HG03064 (cell line): ENCODE measurements at regions not wholly inside any gene's neighbourhood (a gene's known extent, or its start where the extent isn't known, plus 50 kb on each side); places are given as distances from the start of the nearest gene placed in this dataset.

Experiments used
- ATAC-seq: cut with Tn5 transposase; IDR thresholded peaks from one replicate; pipeline ENCODE4 v1.9.1; 2021; ENCODE audit warnings: low read depth; ENCODE audit not compliant: unreplicated experiment

DNA sequence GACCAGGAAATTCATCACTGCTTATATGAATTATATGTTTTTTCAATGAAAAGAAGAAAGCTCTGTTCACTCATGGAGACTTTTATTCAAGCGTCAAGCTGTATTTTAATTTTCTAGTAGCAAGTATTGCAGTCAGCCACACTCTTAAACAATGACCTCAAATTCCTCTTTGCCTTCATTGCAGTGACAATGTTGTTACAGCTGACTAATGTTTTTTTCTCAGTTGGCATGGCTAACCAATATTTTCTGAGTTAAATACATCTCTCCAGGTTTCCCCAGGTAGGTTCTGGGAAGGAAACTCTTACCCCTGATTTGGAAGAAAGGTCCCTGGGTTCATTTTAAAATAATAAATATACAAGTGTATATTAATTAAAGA is 241.5 kb downstream of the WDR11 start:
- no peak for ATAC-seq

DNA sequence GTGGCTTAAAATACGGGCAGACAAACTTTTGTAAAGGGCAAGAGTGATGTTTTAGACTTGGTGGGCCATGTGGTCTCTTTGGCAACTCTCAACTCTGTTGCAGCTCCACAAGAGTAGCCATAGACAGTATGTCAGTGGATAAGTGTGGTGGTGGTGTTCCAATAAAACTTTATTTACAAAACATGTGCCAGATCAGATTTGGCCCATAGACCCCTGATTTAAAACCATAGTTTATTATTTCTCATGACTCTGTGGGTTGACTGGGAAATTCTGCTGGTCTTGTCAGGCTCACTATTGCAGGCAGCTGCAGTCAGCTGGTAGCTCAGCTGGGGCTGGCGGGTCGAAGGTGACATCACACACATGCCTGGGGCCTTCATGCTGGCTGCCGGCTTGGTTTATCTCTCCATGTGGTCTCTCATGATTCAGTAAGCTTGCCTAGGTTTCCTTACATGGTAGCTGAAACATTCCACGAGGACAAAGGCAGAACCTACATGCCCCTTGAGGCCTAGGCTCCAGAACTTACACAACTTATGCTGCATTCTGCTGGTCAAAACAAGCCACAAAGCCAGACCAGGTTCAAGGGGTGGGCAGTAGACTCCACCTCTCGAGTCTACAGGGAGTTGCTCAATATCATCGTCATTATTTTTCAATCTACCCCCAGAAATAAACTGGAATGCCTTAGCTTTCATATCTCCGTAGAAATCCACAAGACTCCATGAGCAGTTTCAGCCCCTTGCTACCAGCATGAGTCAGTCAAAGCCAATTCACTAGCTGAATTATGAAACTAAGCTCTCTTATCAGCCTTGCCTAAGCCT is 245.7 kb downstream of the WDR11 start:
- ATAC-seq: no peak

DNA sequence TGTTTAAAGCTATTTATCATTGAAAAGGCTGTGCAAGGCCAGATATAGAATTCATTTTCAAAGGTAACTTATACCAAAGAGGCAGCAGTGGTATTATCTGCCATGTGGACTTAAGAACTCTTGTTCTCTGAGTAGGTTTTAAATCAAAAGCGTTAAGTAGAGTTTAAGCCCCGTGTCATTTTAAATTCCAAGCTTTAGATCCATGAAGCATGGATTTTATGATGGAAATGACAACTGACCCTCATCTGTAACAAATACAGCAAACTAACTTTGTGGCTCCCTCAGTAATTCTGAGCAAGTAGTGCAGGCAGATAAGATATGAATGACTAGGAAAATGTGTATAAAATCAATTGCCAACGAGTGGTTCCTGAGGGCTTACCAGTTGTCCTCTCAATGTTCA is 247.0 kb downstream of the WDR11 start:
- no peak for ATAC-seq

GRCh38 chr10:121098751-121099150 is 247.6 kb downstream of the WDR11 start:
- no peak for ATAC-seq

- no peak for ATAC-seq
These were observed 248.0 kb downstream of the WDR11 start for GRCh38 chr10:121099181-121099580.

DNA sequence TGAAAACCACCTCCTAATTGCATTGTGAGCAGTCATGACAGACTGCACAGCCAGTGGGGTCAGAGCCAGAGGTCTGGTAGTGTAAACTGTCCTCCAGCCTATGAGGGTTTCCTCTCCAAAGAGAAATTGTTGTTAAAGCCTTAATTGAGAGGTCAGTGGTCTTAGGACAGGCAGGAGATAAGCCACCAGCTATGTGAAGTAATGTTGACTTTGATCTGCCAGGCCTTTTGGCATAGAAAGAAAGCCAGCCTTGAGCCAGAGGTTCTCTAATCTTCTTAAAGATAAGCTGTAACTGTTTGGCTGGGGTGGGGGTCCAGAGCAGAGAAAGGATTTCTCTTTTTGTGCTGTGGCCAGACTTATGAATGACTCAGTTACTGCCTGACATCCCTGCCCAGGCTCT is 248.4 kb downstream of the WDR11 start:
- ATAC-seq: no peak

GRCh38 chr10:121101561-121101960 is 250.4 kb downstream of the WDR11 start:
- ATAC-seq: no peak

DNA sequence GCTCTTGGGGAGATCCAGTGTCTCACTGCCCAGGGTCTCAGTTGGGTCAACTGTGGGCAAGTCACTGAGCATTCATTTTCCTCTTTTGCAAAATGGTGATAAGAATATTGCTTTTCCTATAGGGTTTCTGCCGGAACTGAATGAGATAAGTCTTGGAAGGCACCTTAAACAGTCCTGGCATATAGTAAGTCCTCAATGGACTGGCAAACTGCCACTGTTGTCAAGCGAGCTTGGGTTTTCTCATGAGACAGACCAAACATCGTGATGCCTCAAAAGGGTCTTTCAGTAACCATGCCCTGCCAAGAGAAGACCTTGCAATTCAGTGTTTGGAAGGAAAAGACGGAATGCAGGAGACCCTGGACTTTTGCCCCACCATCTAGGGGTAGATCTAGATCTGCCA is 251.5 kb downstream of the WDR11 start:
- ATAC-seq: no peak

- ATAC-seq: no peak
These were observed 253.4 kb downstream of the WDR11 start for GRCh38 chr10:121104476-121105111.

DNA sequence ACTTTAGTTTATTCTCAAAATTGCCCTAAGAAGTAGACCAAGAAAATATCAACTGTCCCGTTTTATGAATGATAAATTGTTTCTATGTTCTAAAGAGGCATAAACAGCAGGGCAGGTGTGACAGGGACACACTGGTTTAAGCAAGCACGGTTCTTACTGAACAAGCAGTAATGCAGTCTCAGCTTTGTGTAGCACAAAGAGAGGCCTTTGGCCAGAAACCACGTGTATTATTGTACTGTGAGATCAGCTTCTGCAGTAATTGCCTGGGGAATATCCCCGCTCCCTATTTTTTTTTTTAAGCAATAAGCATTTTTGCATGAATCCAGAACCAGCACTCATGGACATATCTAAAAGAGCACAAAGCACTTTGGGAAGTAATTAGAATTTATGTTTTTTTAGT is 255.4 kb downstream of the WDR11 start:
- ATAC-seq: no peak

- no peak for ATAC-seq
These were observed 256.9 kb downstream of the WDR11 start for GRCh38 chr10:121108051-121108450.

DNA sequence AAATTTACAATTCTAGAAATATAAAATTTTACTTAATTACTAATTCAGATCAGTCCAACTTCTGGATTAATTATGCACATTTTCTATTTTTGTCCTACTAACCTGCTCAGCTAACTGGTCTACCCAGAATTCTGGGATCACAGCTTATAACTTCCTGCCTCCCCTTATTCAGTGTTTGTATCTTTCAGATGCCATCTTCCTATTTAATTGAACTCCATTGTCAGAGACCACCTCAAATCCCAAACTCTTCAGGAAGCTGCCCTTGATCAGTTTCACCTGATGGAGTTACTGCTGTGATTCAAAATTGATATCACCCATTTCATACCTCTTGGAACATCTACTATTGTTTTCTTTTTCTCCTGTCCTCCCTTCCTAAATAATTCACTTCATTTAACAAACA is 259.2 kb downstream of the WDR11 start:
- no peak for ATAC-seq

GRCh38 chr10:121112136-121112535 is 261.0 kb downstream of the WDR11 start:
- ATAC-seq: no peak

DNA sequence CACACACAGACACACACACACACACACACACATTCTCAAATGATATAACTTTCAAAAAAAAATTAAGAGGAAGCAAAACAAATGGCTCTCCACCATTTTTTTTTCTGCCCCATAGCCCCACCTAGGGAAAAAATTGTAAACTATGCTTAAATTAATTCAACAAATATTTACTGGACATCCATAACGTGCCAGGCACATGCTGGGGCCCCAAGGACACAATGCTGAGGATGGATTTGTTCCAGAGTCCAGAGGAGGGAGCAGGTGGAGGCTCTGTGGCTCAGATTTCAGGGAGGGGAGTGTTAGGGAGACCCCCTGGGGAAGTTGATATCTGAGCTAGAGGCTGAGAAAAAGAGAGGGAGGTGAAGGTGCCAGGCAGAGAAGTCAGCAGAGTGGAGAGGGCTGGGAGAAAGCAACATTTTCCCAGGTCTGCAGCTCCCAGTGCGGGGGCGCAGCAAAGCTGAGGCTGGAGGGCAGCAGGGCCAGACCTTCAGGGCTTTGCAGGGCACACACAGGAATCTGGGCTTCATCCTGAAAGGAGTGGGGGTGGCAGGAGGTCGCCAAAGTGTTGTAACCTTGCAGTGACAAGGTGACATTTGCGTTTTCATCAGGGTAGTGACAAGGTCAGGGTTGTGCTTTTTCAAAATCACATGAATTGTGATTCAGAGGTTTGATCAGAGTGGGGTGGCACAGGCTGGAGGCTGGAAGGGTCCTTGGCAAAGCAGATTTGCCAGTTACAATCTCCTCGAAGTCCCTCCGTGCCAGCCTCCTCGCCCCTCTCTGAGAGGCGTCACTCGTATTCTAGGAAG is 261.6 kb downstream of the WDR11 start:
- no peak for ATAC-seq

- ATAC-seq: no peak
These were observed 262.2 kb downstream of the WDR11 start for GRCh38 chr10:121113385-121113696.

GRCh38 chr10:121113911-121114310 is 262.7 kb downstream of the WDR11 start:
- ATAC-seq: no peak

DNA sequence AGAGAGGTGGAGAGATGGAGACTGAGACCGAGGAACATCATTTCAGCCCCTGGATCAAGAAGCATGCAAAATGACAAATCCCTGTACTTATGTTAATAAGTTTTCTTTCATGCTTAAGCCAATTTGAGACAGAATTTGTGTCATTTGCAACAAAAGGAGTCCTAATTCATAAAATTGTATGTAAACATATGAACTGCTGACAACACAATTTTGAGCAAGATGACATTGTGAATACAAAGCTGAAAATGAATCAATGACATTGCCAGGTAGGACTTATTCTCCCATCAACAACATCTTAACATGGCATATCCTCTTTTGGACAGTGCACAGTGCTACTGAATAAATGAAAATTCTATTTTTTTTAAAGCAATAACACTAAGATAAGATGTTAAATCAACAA is 264.0 kb downstream of the WDR11 start:
- ATAC-seq: no peak

DNA sequence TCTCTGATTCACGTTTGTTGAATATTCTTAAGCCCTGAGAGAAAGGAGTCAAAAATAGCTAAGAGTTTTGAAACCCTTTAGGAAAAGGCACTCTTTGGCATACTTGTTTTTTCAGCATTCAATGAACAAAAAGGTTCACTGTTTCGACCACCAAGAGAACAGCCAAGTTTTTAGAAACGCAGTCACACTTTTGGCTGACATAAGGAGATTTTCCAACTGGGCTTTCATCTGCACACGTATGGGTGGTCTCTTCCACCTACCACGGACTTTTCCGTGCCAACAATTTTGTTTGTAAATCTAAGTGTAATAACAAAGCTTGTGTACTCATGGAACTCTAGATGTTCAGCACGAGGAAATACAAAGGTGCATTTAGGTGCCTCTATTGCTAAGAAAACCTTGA is 270.3 kb downstream of the WDR11 start:
- no peak for ATAC-seq

- ATAC-seq: no peak
These were observed 276.2 kb downstream of the WDR11 start for GRCh38 chr10:121127151-121127906.

DNA sequence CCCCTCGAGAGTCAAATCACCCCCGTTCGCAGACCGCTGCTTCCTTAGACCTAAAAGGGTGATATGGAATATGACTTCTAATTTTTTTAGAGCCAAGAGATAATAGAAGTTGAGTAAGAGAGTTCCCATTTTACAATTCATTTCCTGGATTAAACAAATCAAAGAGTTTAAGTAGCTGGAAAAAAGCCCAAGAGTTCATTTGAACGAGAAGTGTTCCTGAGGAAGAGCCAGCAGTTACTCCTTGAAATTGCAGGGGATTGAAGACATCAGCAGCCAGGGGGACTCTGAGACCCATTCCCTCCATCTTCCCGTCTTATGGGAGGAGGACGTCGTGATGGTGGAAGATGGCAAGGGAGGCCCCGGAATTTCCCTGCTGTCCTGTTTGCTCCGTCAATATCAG is 277.0 kb downstream of the WDR11 start:
- no peak for ATAC-seq

DNA sequence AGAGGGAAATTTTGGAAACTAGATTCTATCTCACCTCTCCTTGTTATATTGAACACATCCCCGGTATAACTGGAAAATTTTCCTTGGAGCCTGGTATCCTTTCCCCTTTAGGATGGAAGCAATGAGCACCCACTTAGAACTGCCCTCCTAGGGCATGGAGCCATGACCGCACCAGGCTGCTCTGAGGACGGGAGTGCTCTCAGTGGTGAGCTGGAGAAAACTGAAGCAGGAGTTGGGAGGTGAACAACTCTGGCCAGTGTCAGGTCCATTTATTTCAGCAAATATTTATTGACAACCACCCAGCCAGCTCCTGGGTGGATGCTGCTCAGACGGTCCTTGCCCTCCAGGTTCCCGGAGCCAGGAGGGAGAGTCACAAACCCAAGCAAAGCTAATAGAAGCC is 278.1 kb downstream of the WDR11 start:
- ATAC-seq: no peak
